NCI-H2196 (cell line): ENCODE measurements at regions not wholly inside any gene's neighbourhood (a gene's known extent, or its start where the extent isn't known, plus 50 kb on each side); places are given as distances from the start of the nearest gene placed in this dataset.
"Not testable (repeated sequence)": the region's sequence is repeated elsewhere in the genome, so short reads cannot be mapped to it uniquely, and the experiment has no call there.

Experiments
- DNase-seq: peaks from one replicate; lab custom pipeline; 2025; ENCODE audit not compliant: unreplicated experiment; lab: John Stamatoyannopoulos, UW

- not testable (repeated sequence) for DNase-seq
Observed at GRCh38 chr7:5121256-5121655, 68.8 kb upstream of the WIPI2 start.

- DNase-seq, result not testable (repeated sequence)
Observed at GRCh38 chr7:5131238-5131637, 58.8 kb upstream of the WIPI2 start.

- no peak for DNase-seq
Observed at GRCh38 chr7:5132539-5132938, 57.5 kb upstream of the WIPI2 start.

- peak; percentile 14 for DNase-seq
Observed at GRCh38 chr7:5139998-5140397, 50.0 kb upstream of the WIPI2 start.
